Erythroblast (primary cell): ENCODE measurements at regions not wholly inside any gene's neighbourhood (a gene's known extent, or its start where the extent isn't known, plus 50 kb on each side); places are given as distances from the start of the nearest gene placed in this dataset.

ENCODE experiments used
- DNase-seq, 2 experiments: peaks; one replicate each; lab custom pipeline; 2025; lab: John Stamatoyannopoulos, UW
- GATA1 ChIP-seq: IDR thresholded peaks from 2 replicates; pipeline ENCODE4 v1.6.1; 2011; ENCODE audit warnings: low read depth, mild to moderate bottlenecking, control low read depth, low read length, moderate library complexity
- POLR2A ChIP-seq: IDR thresholded peaks from 2 replicates; pipeline ENCODE4 v1.6.1; 2011; ENCODE audit warnings: mild to moderate bottlenecking, low read length

- no peak for TF ChIP-seq GATA1
- TF ChIP-seq POLR2A = no peak
- no peak for DNase-seq
Observed at GRCh38 chr15:97224191-97224641, 736.3 kb upstream of the ARRDC4 start.

DNA sequence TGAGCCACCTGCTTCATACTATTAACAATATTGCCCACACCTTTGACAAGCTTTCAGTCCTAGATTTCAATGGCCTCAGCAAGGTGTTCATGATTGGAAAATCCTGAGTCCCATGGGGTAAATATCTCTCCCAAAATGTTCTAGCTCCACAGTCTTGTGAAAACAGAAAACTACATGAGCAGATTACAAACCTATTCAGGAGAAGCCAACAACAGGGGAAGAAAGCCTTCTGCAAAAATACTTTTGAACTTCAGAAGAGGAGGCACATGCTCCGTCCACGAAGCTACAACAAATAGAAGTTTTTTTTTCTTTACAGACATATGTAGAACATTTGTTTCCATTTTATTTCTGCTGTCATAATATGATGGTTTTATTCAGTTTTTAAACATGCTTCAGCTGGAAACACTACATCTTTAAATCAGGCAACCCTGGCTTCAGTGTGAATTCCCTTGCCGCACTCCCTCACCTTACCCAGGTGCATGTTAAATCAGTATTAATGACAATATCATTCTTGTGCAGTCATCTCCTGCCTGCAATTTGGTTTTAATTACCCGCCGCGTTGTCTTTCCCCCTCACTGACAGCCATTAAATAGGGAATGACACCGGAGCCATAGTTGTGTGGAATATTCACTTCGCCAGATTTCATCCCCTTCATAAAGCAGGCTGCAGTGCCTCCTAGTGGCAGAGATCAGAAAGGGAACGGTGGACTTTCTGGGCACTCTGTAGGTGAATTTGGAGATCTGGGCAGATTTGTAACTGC, 725.5 kb upstream of the ARRDC4 start:
- no peak for TF ChIP-seq GATA1
- TF ChIP-seq POLR2A = no peak
- DNase-seq = peak; percentile 10 to 42

DNA sequence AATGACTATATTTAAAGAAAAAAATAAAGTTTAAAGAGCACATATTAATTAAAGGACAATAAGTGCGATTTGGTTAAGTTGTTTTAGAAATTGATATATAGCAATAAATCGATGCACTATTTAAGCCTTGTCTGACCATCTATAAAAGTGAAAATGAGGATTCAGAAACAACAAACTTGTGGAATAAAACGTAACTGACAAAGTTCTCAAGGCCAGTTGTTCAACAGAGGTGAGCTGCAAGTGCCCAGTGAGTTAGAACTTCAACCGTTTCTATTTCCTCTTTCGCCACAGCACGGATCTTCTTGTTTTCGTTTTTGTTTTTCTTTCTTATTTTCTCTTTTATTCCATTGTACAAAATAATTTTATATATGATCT, 724.9 kb upstream of the ARRDC4 start:
- TF ChIP-seq GATA1 = no peak
- no peak for TF ChIP-seq POLR2A
- DNase-seq = no peak

GRCh38 chr15:97236140-97236539, 724.4 kb upstream of the ARRDC4 start:
- TF ChIP-seq GATA1 (no peak), POLR2A (no peak)
- DNase-seq = no peak

DNA sequence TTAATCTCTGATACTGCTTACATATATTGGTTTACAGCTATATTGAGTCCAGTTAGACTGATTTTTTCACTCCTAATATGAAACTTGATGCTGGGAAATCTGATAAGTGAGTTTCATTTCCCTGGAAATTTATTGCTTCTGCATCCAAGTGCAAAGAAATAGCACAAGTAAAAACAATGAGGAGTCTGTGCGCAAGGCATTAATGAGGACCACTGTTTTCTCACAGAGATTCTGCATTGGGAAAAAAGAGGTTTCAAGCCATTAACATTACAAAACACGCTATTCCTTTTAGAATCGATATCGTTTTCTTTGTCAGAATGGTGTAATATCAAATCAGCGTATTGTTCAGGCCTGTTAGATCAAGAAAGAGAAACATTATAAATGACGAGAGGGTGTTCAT, 723.3 kb upstream of the ARRDC4 start:
- DNase-seq = no peak
- TF ChIP-seq POLR2A (no peak), GATA1 (no peak)

- no peak for DNase-seq
- TF ChIP-seq GATA1 = no peak
- TF ChIP-seq POLR2A = no peak
Observed at GRCh38 chr15:97248376-97248775, 712.1 kb upstream of the ARRDC4 start.

DNA sequence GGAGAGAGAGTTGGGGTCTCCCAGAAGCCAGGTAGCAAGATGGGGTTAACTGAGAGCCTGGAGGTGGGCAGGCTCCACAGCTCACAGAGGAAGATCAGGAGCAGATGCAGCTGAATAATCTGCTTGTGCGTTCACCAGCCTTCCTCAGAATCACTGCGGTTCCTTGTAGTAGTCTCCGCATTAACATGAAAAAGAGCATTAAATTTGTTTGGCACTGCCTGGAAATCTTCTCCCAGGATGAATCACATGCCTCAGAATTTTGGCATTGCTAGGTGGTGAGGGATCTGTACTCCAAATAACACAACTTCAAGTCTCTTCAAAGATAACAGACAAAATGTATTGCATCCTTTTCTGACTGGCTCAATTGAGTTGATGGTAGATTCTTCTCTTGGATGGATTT, 700.6 kb upstream of the ARRDC4 start:
- TF ChIP-seq GATA1 (no peak), POLR2A (no peak)
- no peak for DNase-seq

DNA sequence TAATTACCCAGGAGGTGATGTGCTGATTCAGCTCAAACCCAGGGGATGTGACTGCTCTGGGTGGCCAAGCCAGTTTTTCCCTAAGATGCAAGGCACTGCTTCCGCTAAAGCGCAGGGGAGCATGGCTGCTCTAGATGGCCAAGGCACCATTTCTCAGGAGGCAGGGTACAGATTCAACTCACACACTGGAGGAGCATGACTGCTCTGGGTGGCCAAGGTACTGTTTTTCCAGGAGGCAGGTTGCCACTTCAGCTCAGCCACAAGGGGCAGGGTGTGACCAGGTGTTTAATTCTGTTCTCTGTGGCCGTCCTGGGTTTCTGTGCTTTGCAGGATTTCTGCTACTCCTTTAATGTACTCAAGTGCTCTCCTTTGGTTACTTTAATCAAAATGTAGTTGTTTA, 659.3 kb upstream of the ARRDC4 start:
- TF ChIP-seq POLR2A (no peak), GATA1 (no peak)
- no peak for DNase-seq

DNA sequence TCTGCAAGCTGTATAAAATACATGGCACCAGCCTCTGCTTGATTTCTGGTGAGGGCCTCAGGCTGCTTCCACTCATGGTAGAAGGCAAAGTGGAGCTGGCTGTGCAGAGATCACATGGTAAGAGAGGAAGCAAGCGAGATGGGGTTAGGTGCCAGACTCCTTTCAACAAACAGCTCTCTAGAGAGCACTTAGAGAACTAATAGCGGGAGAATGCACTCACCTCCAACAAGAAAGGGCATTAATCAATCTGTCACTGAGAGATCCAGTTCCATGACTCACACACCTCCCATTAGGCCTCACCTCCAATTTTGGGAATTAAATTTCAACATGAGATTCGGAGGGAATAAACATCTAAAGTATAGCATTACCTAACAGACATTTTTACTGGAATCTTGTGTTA, 644.1 kb upstream of the ARRDC4 start:
- TF ChIP-seq GATA1 (no peak), POLR2A (no peak)
- no peak for DNase-seq

- DNase-seq = no peak
- no peak for TF ChIP-seq POLR2A
- no peak for TF ChIP-seq GATA1
Observed at GRCh38 chr15:97317163-97317562, 643.3 kb upstream of the ARRDC4 start.

GRCh38 chr15:97319291-97319690, 641.2 kb upstream of the ARRDC4 start:
- TF ChIP-seq GATA1 = no peak
- no peak for TF ChIP-seq POLR2A
- no peak for DNase-seq

DNA sequence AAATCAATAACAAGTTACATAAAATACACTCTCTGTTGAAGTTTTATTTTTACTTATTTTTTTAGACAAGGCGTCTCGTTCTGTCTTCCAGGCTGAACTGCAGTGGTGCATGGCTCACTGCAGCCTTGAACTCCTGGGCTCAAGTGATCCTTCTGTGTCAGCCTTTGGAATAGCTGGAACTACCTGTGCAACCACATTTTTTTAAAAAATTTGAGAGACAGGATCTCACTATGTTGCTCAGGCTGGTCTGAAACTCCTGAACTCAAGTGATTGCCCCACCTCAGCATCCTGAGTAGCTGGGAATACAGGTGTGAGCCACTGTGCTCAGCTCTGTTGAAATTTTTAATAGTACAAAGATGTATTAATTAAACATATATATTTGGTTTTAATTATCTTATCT, 614.3 kb upstream of the ARRDC4 start:
- no peak for DNase-seq
- TF ChIP-seq POLR2A (no peak), GATA1 (no peak)

DNA sequence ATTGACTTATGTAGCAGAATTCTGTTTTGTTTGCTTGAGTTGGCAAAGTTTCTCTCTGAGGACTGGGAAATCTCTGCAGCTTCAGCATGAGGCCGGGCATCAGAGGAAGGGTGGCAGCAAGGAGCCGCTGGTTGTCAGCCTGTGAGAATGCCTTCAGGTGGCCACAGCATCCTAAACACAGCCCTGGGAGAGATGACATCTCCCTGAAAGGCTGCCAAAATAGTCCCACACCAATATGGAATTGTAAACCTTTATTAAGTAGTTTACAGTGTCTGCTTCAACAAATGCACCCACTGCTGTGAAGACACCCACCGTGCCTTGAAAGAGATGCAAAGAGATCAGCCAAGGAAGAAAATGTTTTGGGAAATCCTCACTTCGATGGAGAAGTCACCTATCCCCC, 609.7 kb upstream of the ARRDC4 start:
- DNase-seq = no peak
- TF ChIP-seq GATA1 (no peak), POLR2A (no peak)

DNA sequence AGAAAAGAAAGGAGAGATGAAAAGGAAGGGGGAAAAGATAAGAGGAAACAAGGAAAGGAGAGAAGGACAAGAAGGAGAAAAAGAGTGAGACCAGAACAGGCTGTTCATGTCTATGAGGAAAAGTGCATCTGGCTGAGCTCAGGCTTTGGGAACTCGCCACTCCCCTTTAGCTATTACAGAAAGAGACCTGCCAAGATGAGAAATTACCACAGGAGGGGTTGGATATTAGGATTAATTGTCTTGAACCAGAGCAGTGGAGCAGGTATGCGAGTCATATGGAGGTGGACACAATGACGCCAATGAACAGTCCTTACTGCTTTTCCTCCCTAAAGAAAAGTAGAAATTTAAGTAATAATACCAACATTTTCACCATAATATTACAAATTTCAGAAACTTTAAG, 577.0 kb upstream of the ARRDC4 start:
- TF ChIP-seq POLR2A = no peak
- no peak for TF ChIP-seq GATA1
- no peak for DNase-seq

GRCh38 chr15:97386940-97387339, 573.6 kb upstream of the ARRDC4 start:
- DNase-seq = no peak
- TF ChIP-seq GATA1 = no peak
- no peak for TF ChIP-seq POLR2A

DNA sequence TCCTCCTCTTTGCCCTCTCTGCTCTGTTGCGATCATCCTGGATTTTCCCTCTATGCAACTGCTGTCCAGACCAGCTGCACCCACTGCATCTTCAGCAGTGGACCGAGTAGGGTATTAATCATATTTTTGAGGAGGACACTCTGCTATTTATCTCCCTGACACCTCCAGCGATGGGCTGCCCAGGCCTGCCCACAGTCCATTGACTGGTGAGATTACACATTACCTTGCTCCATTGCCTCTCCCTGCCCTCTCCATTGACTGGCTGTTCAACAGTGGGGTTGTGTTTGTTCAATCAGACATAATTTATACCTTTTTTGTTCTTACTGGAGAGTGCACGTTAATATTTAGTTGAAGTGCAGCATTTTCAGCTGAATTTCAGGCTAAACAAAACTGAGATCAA, 559.3 kb upstream of the ARRDC4 start:
- TF ChIP-seq GATA1 = no peak
- no peak for TF ChIP-seq POLR2A

More for the DNA sequence above, 559.3 kb upstream of the ARRDC4 start:
- no peak for DNase-seq
